NAMALWA (cell line): ENCODE measurements at regions not wholly inside any gene's neighbourhood (a gene's known extent, or its start where the extent isn't known, plus 50 kb on each side); places are given as distances from the start of the nearest gene placed in this dataset.
"Not testable (repeated sequence)": the region's sequence is repeated elsewhere in the genome, so short reads cannot be mapped to it uniquely, and the experiment has no call there.

Experiments
- DNase-seq: peaks from one replicate; pipeline ENCODE4 v3.0.0-alpha.2; 2015; ENCODE audit warnings: low spot score

DNA sequence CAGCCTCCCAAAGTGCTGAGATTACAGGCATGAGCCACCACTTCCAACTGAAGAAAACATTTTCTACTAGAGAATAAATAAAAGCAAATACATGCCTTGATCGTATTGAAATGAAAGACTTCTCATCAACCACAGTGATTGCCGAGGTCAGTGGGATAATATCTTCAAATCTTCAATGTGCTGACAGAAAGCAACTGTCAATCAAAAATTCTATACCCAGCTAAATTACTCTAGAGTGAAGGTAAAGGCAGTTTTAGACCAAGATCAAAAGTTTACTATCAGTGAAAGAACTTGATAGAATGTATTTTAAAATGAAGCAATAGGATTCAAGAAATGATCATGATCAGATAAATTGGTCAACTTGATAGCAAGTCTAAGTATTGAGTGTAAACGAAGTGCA, 130.6 kb downstream of the BRD1 start:
- DNase-seq: no peak

DNA sequence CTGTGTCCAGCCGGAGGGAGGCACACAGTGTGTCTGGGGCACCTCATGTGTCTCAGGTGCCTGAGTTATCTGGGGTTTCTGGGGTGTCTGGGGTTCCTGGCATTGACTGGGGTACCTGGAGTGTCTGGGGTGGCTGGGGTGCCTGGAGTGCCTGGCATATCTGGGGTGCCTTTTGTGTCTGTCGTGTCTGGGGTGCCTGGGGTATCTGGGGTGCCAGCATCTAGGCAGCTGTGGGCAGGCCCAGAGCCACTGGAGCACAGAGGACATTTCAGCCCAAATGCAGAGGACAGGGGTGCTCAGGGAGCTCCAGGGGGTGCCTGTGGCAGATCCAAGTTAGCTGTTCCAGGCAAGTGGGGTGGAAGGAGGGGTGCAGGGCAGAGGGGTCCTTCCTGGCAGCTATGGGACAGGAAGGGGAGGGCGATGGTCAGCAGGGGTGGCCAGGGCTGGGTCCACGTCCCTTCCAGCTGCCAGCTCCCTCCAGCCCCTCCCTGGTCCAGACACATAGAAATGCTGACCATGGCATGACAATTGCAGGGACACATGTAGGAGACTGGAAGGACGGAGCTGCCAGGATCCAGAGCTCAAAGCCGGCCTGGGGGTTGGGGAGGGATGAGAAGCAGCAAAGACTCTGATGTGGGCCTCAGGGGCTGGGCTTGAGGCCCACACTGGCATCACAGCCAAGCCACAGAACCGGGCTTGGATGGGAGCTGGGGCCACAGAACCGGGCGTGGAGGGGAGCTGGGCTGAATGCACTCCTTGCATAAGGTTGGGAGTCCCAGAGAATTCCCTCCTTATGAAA, 133.0 kb downstream of the BRD1 start:
- DNase-seq: no peak

DNA sequence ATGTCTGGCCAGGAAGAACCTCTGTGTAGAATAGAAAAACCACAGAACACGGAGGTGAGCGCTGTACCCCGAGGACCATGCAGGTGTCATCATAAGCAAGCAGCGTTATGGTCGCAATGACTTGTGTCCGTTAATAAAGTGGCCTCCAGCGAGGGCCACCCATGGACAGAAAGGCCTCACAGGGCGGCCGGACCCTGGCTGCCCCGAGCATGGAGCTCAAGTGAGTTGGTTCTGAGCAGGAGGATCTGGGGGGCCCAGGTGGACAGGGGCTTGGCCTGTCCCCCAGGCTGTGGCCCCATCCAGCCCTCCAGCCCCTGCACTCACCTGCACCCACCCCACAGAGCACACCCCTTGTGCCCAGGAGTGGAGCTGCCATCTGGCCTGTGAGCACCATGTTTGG, 133.8 kb downstream of the BRD1 start:
- DNase-seq: no peak

DNA sequence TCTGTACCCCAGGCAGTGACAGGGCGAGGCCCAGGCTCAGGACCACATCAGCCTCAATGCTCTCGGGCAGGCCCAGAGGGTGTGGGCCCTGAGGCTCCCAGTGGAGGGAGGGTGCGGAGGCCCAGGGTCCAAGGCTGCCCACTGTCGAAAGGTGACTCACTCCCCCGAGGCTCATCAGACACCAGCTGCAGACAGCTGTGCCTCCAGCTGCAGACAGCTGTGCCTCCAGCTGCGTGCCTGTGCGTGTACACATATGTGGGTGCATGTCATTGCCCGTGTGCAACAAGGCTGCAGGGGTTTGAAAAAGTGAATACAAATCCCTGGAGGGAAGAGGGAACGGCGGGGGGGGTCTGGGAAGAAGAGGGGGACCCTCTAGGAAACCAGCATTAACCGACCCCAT, 134.3 kb downstream of the BRD1 start:
- no peak for DNase-seq

DNA sequence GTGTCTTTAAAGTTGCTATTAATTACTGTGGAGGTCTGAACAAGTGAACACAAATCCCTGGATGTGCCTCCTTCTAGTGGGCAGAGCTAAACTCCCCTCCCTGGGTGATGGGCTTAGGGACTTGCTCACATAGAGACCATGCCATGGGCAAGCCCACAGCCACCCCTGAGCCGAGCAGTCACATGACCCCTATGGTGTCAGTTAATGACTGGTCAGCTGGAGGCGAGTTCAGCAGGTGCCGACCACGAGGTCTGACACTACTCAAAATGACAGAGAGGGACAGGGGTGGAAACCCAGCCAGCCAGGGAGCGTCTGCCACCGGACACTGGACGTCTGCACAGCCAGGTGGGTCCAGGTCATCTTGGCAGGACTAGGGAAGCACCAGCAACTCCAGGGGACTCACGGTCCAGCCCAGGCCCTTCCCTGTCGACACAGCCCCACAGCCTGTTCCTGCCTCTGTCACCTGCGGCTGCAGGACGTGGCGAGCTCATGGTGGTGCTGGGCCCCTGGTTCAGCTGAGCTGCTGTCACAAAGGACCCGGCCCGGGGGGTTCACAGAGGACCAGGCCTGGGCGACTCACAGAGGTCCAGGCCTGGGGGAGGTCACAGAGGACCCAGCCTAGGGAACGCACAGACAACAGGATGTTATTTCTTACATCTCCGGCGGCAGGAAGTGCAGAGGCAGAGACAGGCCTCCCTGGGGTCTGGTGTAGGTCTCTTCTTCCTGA, 135.0 kb downstream of the BRD1 start:
- no peak for DNase-seq

GRCh38 chr22:49691256-49691655, 136.4 kb downstream of the BRD1 start:
- no peak for DNase-seq

- no peak for DNase-seq
These were observed 137.2 kb downstream of the BRD1 start for GRCh38 chr22:49690454-49690853.

GRCh38 chr22:49689858-49690257, 137.8 kb downstream of the BRD1 start:
- no peak for DNase-seq

- no peak for DNase-seq
These were observed 138.4 kb downstream of the BRD1 start for GRCh38 chr22:49689255-49689770.

DNA sequence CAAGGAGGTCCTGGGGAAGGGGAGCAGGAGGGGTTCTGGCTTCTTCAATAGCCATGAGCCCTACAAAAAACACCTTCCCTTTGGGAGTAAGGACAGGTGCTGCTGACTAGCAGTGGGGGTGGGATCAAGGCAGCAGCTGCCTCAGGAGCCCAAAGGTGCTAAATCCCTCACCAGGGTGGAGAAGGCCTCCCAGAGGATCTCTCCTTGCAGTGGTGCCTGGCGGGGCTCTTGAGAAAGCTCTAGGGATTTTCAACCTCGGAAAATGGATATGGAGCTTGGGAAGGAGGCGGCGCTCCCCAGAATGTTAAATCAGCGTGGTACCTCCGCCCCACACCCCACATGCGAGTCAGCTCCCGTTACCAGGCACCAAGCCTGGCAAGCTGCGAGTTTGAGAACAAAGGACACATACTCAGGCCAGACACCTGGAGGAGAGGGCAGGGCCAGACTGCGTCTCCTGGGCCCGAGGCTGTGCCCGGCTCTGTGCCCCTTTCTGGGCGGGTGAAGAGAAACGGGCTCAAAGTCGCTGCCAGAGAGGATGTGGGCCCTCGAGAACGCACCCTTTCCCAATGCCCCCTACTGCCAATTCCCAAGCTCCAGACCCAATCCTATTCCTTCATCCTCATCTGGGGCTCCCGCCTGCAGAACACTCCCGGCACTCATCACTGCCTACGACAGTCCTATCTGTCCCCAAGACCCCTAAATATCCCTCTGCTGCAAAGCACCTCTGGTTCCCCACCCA, 139.0 kb downstream of the BRD1 start:
- DNase-seq: no peak

DNA sequence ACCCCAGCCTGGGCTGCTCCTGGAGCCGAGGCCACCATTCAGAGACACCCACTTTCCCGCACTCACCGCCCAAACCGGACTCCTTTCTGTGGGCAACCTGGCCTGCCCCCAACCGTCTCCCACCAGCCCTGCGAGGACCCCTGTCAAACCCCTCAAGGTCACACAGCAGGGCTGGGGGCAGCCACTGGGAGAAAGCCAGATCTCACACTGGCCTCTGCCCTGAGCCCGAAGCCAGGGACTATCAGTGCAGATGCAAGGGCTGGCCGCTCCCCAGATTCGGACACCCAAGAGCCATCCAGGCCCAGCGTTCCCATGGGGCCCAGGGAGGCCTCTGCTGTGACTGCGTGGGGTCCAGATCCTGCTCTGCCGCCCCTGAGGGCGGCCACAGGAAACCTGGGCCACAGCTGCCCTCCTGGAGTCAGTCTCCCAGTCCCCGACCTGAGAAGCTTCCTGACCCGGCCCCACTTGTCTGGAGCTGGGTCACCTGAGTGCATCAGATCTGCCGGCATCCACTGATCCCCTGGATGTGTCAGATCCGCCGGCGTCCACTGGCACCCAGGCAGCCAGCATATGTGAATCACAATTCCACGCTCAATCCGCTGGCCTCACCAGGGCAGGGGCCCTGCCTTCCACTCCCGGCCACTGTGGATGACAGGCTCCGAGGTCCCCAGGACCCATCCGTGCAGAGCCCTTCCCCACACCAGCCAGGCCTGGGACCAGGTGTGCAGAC, 139.7 kb downstream of the BRD1 start:
- no peak for DNase-seq

- no peak for DNase-seq
These were observed 140.3 kb downstream of the BRD1 start for GRCh38 chr22:49687333-49687732.

- no peak for DNase-seq
These were observed 141.0 kb downstream of the BRD1 start for GRCh38 chr22:49686495-49687219.

- DNase-seq: no peak
These were observed 142.0 kb downstream of the BRD1 start for GRCh38 chr22:49685686-49686085.

GRCh38 chr22:49685116-49685515, 142.6 kb downstream of the BRD1 start:
- DNase-seq: no peak

DNA sequence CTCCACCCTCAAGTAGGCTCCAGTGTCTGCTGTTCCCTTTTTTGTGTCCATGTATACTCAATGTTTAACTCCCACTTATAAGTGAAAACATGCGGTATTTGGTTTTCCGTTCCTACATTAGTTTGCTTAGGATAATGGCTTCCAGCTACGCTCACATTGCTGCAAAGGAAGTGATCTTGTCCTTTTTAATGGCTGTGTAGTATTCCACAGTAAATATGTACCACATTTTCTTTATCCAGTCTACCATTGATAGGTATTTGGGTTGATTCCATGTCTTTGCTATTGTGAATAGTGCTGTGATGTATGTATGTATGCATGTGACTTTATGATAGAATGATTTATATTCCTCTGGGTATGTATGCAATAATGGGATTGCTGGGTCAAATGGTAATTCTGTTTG, 144.6 kb downstream of the BRD1 start:
- DNase-seq: no peak

DNA sequence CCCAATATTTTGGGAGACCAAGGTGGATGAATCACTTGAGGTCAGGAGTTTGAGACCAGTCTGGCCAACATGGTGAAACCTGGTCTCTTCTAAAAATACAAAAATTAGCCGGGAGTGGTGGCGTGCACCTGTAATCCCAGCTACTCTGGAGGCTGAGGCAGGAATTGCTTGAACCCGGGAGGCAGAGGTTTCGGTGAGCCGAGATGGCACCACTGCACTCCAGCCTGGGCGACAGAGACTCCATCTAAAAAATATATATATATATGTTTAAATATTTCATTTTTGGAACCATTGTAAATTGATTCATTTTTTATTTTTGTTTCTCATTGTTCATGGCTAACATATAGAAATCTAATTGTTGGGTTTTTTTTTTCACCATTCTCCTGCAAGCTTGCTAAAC, 146.9 kb downstream of the BRD1 start:
- DNase-seq: not testable (repeated sequence)

GRCh38 chr22:49678842-49679170, 148.9 kb downstream of the BRD1 start:
- DNase-seq: no peak

DNA sequence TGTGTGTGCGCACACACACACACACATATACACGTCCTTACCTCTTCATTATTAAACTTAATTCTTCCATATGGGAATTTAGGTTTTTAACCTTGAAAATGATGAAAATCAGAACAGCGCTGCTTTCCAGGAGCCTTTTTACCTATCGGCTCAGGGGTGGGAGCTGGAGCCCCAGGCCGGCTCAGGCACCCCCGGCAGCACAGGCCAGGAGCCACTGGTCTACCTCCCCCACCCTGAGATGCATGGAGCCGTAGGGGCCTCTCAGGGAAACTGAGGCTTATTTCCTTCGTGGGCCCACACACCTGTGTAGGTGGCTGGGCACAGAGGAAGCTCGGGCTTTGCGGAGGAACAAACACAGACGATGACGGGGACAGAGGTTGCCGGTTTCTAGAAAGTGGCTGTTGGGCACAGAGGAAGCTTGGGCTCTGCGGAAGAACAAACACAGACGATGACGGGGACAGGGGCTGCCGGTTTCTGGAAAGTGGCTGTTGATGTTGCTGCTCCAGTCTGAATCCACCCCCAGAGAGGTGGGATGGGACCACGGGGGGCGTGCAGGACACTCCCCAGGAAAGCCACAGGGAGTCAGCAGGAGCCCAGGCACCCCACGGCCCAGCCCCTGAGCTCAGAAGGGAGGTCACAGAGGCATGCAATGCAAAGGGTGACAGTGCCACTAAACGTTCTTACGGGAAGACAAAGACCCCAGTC, 149.4 kb downstream of the BRD1 start:
- DNase-seq: no peak

GRCh38 chr22:49677495-49677889, 150.2 kb downstream of the BRD1 start:
- DNase-seq: no peak
